A549 (cell line): ENCODE measurements at regions not wholly inside any gene's neighbourhood (a gene's known extent, or its start where the extent isn't known, plus 50 kb on each side); places are given as distances from the start of the nearest gene placed in this dataset.

Experiments
- BCL3 ChIP-seq: fragments of >200 bp; sonication (Bioruptor Twin); formaldehyde crosslinking; IDR thresholded peaks from 3 replicates; pipeline ENCODE4 v1.6.1; 2016
- BHLHE40 ChIP-seq: IDR thresholded peaks from 2 replicates; pipeline ENCODE4 v1.6.1; 2012; ENCODE audit warnings: low read depth, low read length, inconsistent platforms
- CBX2 ChIP-seq: fragments of 200-600 bp; sonication (generic); IDR thresholded peaks from 2 replicates; pipeline ENCODE4 v1.6.1; 2016; ENCODE audit warnings: low read depth, mild to moderate bottlenecking, borderline replicate concordance
- CTCF ChIP-seq: fragments of >200 bp; sonication (Bioruptor Twin); formaldehyde crosslinking; IDR thresholded peaks from 3 replicates; pipeline ENCODE4 v1.5.1; 2016
- ESRRA ChIP-seq: fragments of 150-350 bp; IDR thresholded peaks from 2 replicates; pipeline ENCODE4 v1.6.1; 2014; ENCODE audit warnings: mild to moderate bottlenecking, low read length, borderline replicate concordance
- JUN ChIP-seq, 2 experiments: fragments of >200 bp; sonication (Bioruptor Twin); formaldehyde crosslinking; IDR thresholded peaks; 2 replicates in 1 of 2; 3 replicates in 1 of 2; pipeline ENCODE4 v1.6.1; 2016 to 2017
- MAFK ChIP-seq: fragments of 450-650 bp; IDR thresholded peaks from 2 replicates; pipeline ENCODE4 v1.6.1; 2014; ENCODE audit not compliant: partially characterized antibody
- MYC ChIP-seq: IDR thresholded peaks from 2 replicates; pipeline ENCODE4 v1.6.1; 2012; ENCODE audit warnings: mild to moderate bottlenecking, inconsistent platforms, low read length, improper control_type of control experiment, borderline replicate concordance
- PBX3 ChIP-seq: IDR thresholded peaks from 2 replicates; pipeline ENCODE4 v1.6.1; 2012
- POLR2A ChIP-seq: IDR thresholded peaks from 2 replicates; pipeline ENCODE4 v1.6.1; 2012; ENCODE audit warnings: mild to moderate bottlenecking, low read length
- REST ChIP-seq: fragments of 200-600 bp; sonication (generic); IDR thresholded peaks from 2 replicates; pipeline ENCODE4 v1.6.1; 2016; ENCODE audit warnings: antibody characterized with exemption, mild to moderate bottlenecking, moderate library complexity
- RFX5 ChIP-seq: fragments of 450-650 bp; IDR thresholded peaks from 2 replicates; pipeline ENCODE4 v1.7.1; 2014; ENCODE audit warnings: antibody characterized with exemption, mild to moderate bottlenecking, moderate library complexity
- USF2 ChIP-seq: fragments of 450-650 bp; IDR thresholded peaks from 2 replicates; pipeline ENCODE4 v1.6.1; 2014; ENCODE audit warnings: antibody characterized with exemption
- ZSCAN20 ChIP-seq: fragments of 250-450 bp; sonication (Bioruptor Pico); IDR thresholded peaks from 2 replicates; pipeline ENCODE4 v1.8.0; 2022; ENCODE audit warnings: mild to moderate bottlenecking, moderate library complexity

- no peak for TF ChIP-seq CTCF
- no peak for TF ChIP-seq BHLHE40
- TF ChIP-seq PBX3, result no peak
- TF ChIP-seq ZSCAN20 (CRISPR knock-in tag), result no peak
- TF ChIP-seq REST, result no peak
- TF ChIP-seq USF2, result no peak
- TF ChIP-seq MAFK, result no peak
- no peak for TF ChIP-seq RFX5
- no peak for TF ChIP-seq CBX2
- no peak for TF ChIP-seq MYC
- no peak for TF ChIP-seq POLR2A
- TF ChIP-seq JUN (IDR thresholded peaks at IDR 0.05), result no peak
- TF ChIP-seq BCL3, result no peak
- TF ChIP-seq ESRRA, result no peak
Measured at GRCh38 chr2:54021702-54022101, 50.9 kb upstream of the PSME4 start.
